ENCODE measurements at regions not wholly inside any gene's neighbourhood (a gene's known extent, or its start where the extent isn't known, plus 50 kb on each side); places are given as distances from the start of the nearest gene placed in this dataset.

GRCh38 chr2:65794994-65795393 lies 362.6 kb upstream of the SPRED2 start:
- Histone ChIP-seq H4K20me1 (replicated peaks in 1 of 2; ENCODE audit: control insufficient read depth in 1 of 2, insufficient read depth in 2 of 2, low read length in 2 of 2) (no peaks in the 10 kb centered on the region), H4K8ac (ENCODE audit: extremely low read depth, insufficient read depth, low read length) (no peak overlapping the region), H3K9ac (replicated peaks in 1 of 4; ENCODE audit: extremely low read depth in 1 of 4, low read depth in 3 of 4, low read length in 3 of 4) (no peak overlapping the region), H2AFZ (ENCODE audit: low read length) (no peak overlapping the region), H3K27me3 (replicated peaks in 1 of 4; ENCODE audit: control insufficient read depth in 3 of 4, extremely low read depth in 1 of 4, insufficient read depth in 3 of 4, low read length in 3 of 4) (no peaks in the 10 kb centered on the region), H3K4me2 (ENCODE audit: insufficient read depth in 1 of 2, low read depth in 2 of 2, low read length in 2 of 2) (no peak overlapping the region), H3K18ac (ENCODE audit: extremely low read depth, low read length) (no peak overlapping the region), H2BK120ac (replicated peaks; ENCODE audit: low read depth, low read length) (no peak overlapping the region), H3K4me1 (replicated peaks in 1 of 4; ENCODE audit: control insufficient read depth in 3 of 4, insufficient read depth in 4 of 4, low read length in 3 of 4) (peaks cover 0 to 2% (median 0%) of the 10 kb centered on the region in 4 experiments; a peak in 2 of 7 replicates), H3K9me3 (ENCODE audit: insufficient read depth in 2 of 2, low read depth in 1 of 2, low read length in 1 of 2) (no peaks in the 10 kb centered on the region), H3K23me2 (ENCODE audit: low read depth, low read length) (no peaks in the 10 kb centered on the region), H2AK5ac (ENCODE audit: low read depth, low read length) (no peak overlapping the region), H3K79me1 (ENCODE audit: low read depth, low read length) (no peaks in the 10 kb centered on the region), H3K36me3 (ENCODE audit: control insufficient read depth in 2 of 4, insufficient read depth in 4 of 4, low read length in 3 of 4) (no peaks in the 10 kb centered on the region), H2BK12ac (ENCODE audit: low read depth, low read length) (no peak overlapping the region), H3K56ac (replicated peaks; ENCODE audit: insufficient read length, low read depth, low read length) (no peak overlapping the region), H3K4me3 (ENCODE audit: extremely low read depth in 1 of 4, insufficient read depth in 2 of 4, low read depth in 3 of 4, low read length in 4 of 4) (no peak overlapping the region), H3K23ac (ENCODE audit: insufficient read length) (no peak overlapping the region), H3K27ac (ENCODE audit: low read depth, low read length) (no peak overlapping the region), H2BK20ac (ENCODE audit: low read length) (no peak overlapping the region), H2BK15ac (ENCODE audit: low read length) (no peak overlapping the region), H4K91ac (replicated peaks; ENCODE audit: insufficient read length, low read length) (no peak overlapping the region), H3K79me2 (ENCODE audit: control insufficient read depth in 1 of 2, insufficient read depth in 2 of 2, low read length in 2 of 2) (no peaks in the 10 kb centered on the region), H2BK5ac (ENCODE audit: low read depth, low read length) (no peak overlapping the region), H4K5ac (ENCODE audit: insufficient read length, low read depth, low read length) (no peak overlapping the region), H3K14ac (ENCODE audit: insufficient read length) (no peak overlapping the region), H3K4ac (replicated peaks; ENCODE audit: insufficient read length, low read depth, low read length) (no peak overlapping the region)
- DNase-seq (ENCODE audit: low read depth in 1 of 2, low spot score in 2 of 2) = no peak
- WGBS, 2 experiments (ENCODE audit: extremely low coverage in 1 of 2, insufficient coverage in 1 of 2, insufficient read length in 1 of 2, insufficient replicate concordance in 2 of 2, low coverage in 1 of 2, low lambda C conversion rate in 2 of 2, missing lambda C conversion rate in 1 of 2) = 96% methylated on average over 4 of the region's 4 CpGs; no CpG with 5 or more reads in 1 of the 2 experiments
- TF ChIP-seq CEBPB (IDR thresholded peaks at IDR 0.05; ENCODE audit: low read depth, low read length) (no peak), POLR2A (IDR thresholded peaks at IDR 0.05; ENCODE audit: control extremely low read depth in 1 of 2, low read depth in 2 of 2, low read length in 2 of 2) (no peak), GABPA (IDR thresholded peaks at IDR 0.05; ENCODE audit: borderline replicate concordance, insufficient read depth, low read length) (no peak), SP1 (IDR thresholded peaks at IDR 0.05; ENCODE audit: low read depth, low read length) (no peak), NRF1 (IDR thresholded peaks at IDR 0.05; ENCODE audit: low read depth, low read length) (no peak)
- POLR2A ChIA-PET (ENCODE audit: partially characterized antibody) = no interaction called here
- CTCF ChIA-PET (ENCODE audit: partially characterized antibody) = no interaction called here
- FAIRE-seq = no peak
